GM12878 (cell line): ENCODE measurements at regions not wholly inside any gene's neighbourhood (a gene's known extent, or its start where the extent isn't known, plus 50 kb on each side); places are given as distances from the start of the nearest gene placed in this dataset.

ENCODE experiments used
- ATF2 ChIP-seq: IDR thresholded peaks from 2 replicates; pipeline ENCODE4 v1.6.1; 2012; ENCODE audit warnings: low read length, inconsistent platforms
- BACH1 ChIP-seq: fragments of 450-650 bp; IDR thresholded peaks from 2 replicates; pipeline ENCODE4 v1.6.1; 2017; ENCODE audit warnings: mild to moderate bottlenecking, borderline replicate concordance
- BCL3 ChIP-seq: IDR thresholded peaks from 2 replicates; pipeline ENCODE4 v1.6.1; 2011; ENCODE audit warnings: borderline replicate concordance, low read depth, mild to moderate bottlenecking, moderate library complexity, low read length; ENCODE audit not compliant: insufficient read depth, poor library complexity, severe bottlenecking
- CBFB ChIP-seq: IDR thresholded peaks from 2 replicates; pipeline ENCODE4 v1.6.1; 2016; ENCODE audit warnings: antibody characterized with exemption, low read depth
- CHD4 ChIP-seq: fragments of 200-600 bp; sonication (generic); IDR thresholded peaks from 2 replicates; pipeline ENCODE4 v1.6.1; 2016; ENCODE audit warnings: mild to moderate bottlenecking
- E2F4 ChIP-seq: IDR thresholded peaks from 2 replicates; pipeline ENCODE4 v1.6.1; 2012; ENCODE audit warnings: low read depth, low read length, improper control_type of control experiment
- ETV6 ChIP-seq, 2 experiments: fragments of 450-650 bp in 1 of 2; IDR thresholded peaks in 1 of 2; conservative IDR thresholded peaks in 1 of 2; 2 replicates each; pipeline ENCODE4 v1.6.1; 2014; ENCODE audit warnings: antibody characterized with exemption in 1 of 2, borderline replicate concordance in 1 of 2, low read depth in 1 of 2, mild to moderate bottlenecking in 1 of 2, moderate library complexity in 1 of 2
- HSF1 ChIP-seq: fragments of 150-350 bp; IDR thresholded peaks from 2 replicates; pipeline ENCODE4 v1.6.1; 2014; ENCODE audit warnings: mild to moderate bottlenecking, low read depth, low read length
- JUND ChIP-seq: IDR thresholded peaks from 2 replicates; pipeline ENCODE4 v1.6.1; 2012; ENCODE audit warnings: low read depth, mild to moderate bottlenecking, low read length, improper control_type of control experiment, moderate library complexity
- MEF2A ChIP-seq: IDR thresholded peaks from 2 replicates; pipeline ENCODE4 v1.6.1; 2011; ENCODE audit warnings: low read depth, mild to moderate bottlenecking, low read length, moderate library complexity; ENCODE audit not compliant: insufficient read depth
- NBN ChIP-seq: fragments of 450-650 bp; IDR thresholded peaks from 2 replicates; pipeline ENCODE4 v1.6.1; 2016
- NFIC ChIP-seq: IDR thresholded peaks from 2 replicates; pipeline ENCODE4 v1.6.1; 2012; ENCODE audit warnings: low read depth, mild to moderate bottlenecking, inconsistent platforms, low read length, moderate library complexity
- NFYA ChIP-seq: IDR thresholded peaks from 2 replicates; pipeline ENCODE4 v1.6.1; 2011; ENCODE audit warnings: low read depth, mild to moderate bottlenecking, low read length, improper control_type of control experiment, borderline replicate concordance
- PAX8 ChIP-seq: fragments of 450-650 bp; IDR thresholded peaks from 2 replicates; pipeline ENCODE4 v1.6.1; 2017; ENCODE audit warnings: mild to moderate bottlenecking, moderate library complexity
- POU2F2 ChIP-seq: IDR thresholded peaks from 3 replicates; pipeline ENCODE4 v1.6.1; 2011; ENCODE audit warnings: low read depth, mild to moderate bottlenecking, low read length, borderline replicate concordance
- RELB ChIP-seq: fragments of 450-650 bp; IDR thresholded peaks from 2 replicates; pipeline ENCODE4 v1.6.1; 2017; ENCODE audit warnings: low read depth, mild to moderate bottlenecking, moderate library complexity
- SIX5 ChIP-seq: IDR thresholded peaks from 2 replicates; pipeline ENCODE4 v1.6.1; 2011; ENCODE audit warnings: mild to moderate bottlenecking, low read depth, low read length, moderate library complexity; ENCODE audit not compliant: severe bottlenecking
- SMARCA5 ChIP-seq: fragments of 450-650 bp; IDR thresholded peaks from 2 replicates; pipeline ENCODE4 v1.6.1; 2017; ENCODE audit warnings: mild to moderate bottlenecking
- SPI1 ChIP-seq: IDR thresholded peaks from 2 replicates; pipeline ENCODE4 v1.6.1; 2011; ENCODE audit warnings: low read depth, mild to moderate bottlenecking, low read length, moderate library complexity, borderline replicate concordance; ENCODE audit not compliant: insufficient read depth
- WRNIP1 ChIP-seq: IDR thresholded peaks from 2 replicates; pipeline ENCODE4 v1.6.1; 2011; ENCODE audit warnings: low read depth, low read length, improper control_type of control experiment, borderline replicate concordance
- ZBTB33 ChIP-seq: fragments of 450-650 bp; IDR thresholded peaks from 2 replicates; pipeline ENCODE4 v1.6.1; 2017; ENCODE audit warnings: mild to moderate bottlenecking

GRCh38 chr4:189792924-189793618 lies 147.6 kb upstream of the FRG1 start (continued):
- no peak for TF ChIP-seq ETV6 (conservative IDR thresholded peaks at IDR 0.05 in 1 of 2, IDR thresholded peaks at IDR 0.05 in 1 of 2; ENCODE audit: borderline replicate concordance in 1 of 2, low read depth in 1 of 2)
- no peak for TF ChIP-seq NBN
- no peak for TF ChIP-seq PAX8
- no peak for TF ChIP-seq NFIC
- 0 out of 3 replicates have a peak, but pooled peaks have one; percentile 11 for TF ChIP-seq POU2F2
- no peak for TF ChIP-seq SPI1
- TF ChIP-seq WRNIP1, result no peak
- TF ChIP-seq CHD4, result no peak
- no peak for TF ChIP-seq ATF2
- no peak for TF ChIP-seq JUND
- no peak for TF ChIP-seq SIX5
- no peak for TF ChIP-seq SMARCA5
- no peak for TF ChIP-seq BCL3
- TF ChIP-seq RELB, result no peak
- no peak for TF ChIP-seq BACH1
- TF ChIP-seq MEF2A, result no peak
- TF ChIP-seq HSF1, result no peak
- TF ChIP-seq ZBTB33, result no peak
- TF ChIP-seq NFYA, result no peak
- TF ChIP-seq E2F4, result no peak
- TF ChIP-seq CBFB, result 0 out of 2 replicates have a peak, but pooled peaks have one; percentile 28
